ENCODE measurements at regions not wholly inside any gene's neighbourhood (a gene's known extent, or its start where the extent isn't known, plus 50 kb on each side); places are given as distances from the start of the nearest gene placed in this dataset.
"Not testable (repeated sequence)": the region's sequence is repeated elsewhere in the genome, so short reads cannot be mapped to it uniquely, and the experiment has no call there.

DNA sequence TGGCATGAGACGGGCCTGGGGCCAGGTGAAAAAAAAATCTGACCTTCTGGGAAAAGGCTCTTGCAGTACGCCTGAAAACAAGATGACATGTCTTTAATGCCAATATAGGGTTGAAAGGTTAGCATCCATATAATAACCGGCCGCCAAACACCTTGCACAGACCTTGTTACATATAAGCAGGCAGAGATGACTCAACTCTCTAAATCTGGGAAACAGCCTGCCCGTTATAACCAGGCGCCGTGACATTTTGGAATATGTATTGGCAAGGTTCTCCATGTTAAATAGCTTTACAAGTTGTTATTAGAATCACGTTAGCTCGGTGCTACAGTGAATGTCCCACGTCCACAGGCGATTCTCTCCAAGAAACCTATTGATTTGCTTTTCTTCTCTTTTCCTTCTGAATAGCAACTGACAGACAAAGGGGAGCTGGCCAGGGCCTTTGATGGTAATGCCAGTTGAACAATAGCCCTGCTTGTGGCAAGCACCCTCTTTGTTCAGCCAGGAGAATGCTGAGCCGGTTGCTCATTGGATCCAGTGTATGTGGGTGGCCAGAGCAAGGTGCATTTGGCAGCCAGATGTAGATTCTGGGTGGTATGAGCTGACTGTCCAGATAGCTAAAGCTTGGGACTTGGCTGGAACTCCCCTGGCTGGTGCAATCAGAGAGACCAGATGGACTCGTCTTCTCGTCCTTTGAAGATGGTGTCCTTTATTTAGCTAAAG, 80.1 kb upstream of the AUTS2 start:
- DNase-seq (ENCODE audit: low read depth): no peak

- DNase-seq (ENCODE audit: low read depth): no peak
Observed at GRCh38 chr7:69518705-69519077, 79.6 kb upstream of the AUTS2 start.

- DNase-seq (ENCODE audit: low read depth): no peak
Observed at GRCh38 chr7:69526570-69526969, 71.7 kb upstream of the AUTS2 start.

- no peak for DNase-seq (ENCODE audit: low read depth)
Observed at GRCh38 chr7:69527706-69528105, 70.6 kb upstream of the AUTS2 start.

GRCh38 chr7:69531050-69531449, 67.2 kb upstream of the AUTS2 start:
- DNase-seq (ENCODE audit: low read depth): no peak

- no peak for DNase-seq (ENCODE audit: low read depth)
Observed at GRCh38 chr7:69534461-69535041, 63.7 kb upstream of the AUTS2 start.

- no peak for DNase-seq (ENCODE audit: low read depth)
Observed at GRCh38 chr7:69537691-69538090, 60.6 kb upstream of the AUTS2 start.

DNA sequence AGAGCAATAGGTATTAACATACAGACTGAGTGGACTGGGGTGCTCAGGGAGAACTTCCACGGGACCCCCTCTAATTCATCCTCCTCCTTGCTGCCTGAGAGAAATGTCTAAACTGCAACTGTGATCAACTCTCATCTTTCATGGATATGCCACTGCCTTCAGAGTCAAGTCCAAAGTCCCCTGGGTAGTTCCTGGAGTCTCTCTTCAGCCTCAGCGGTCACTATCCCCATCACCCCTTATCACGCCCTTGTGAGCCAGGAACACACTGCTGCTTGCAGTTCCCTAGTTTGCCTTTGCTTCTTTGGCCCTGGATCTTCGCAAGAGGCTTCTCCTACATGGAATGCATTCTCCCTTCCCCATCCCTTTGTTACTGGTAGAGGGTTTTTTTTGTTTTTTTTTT, 58.7 kb upstream of the AUTS2 start:
- no peak for DNase-seq (ENCODE audit: low read depth)

GRCh38 chr7:69540287-69540686, 58.0 kb upstream of the AUTS2 start:
- DNase-seq (ENCODE audit: low read depth): no peak

DNA sequence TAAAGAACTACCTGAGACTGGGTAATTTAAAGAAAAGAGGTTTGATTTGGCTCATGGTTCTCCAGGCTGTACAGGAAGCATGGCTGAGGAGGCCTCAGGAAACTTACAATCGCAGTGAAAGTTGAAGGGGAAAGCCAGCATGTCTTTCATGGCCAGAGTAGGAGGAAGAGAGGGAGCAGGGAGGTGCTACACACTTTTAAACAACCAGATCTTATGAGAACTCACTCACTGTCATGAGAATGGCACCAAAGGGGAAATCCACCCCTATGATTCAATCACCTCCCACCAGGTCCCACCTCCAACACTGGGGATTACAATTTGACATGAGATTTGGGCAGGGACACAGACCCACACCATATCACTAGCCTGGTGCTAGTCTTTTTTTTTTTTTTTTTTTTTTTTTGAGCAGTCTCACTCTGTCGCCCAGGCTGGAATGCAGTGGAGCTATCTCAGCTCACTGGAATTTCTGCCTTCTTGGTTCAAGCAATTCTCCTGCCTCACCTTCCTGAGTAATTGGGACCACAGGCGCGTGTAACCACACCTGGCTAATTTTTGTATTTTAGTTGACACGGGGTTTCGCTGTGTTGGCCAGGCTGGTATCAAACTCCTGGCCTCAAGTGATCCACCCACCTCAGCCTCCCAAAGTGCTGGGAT, 56.4 kb upstream of the AUTS2 start:
- DNase-seq (ENCODE audit: low read depth): not testable (repeated sequence)

GRCh38 chr7:69545175-69545574, 53.1 kb upstream of the AUTS2 start:
- no peak for DNase-seq (ENCODE audit: low read depth)

Measured in stimulated activated CD8-positive, alpha-beta memory T cell treated with anti-CD3 and anti-CD28 coated beads, Interleukin-12 subunit alpha, Interleukin-12 subunit beta, amount 100 ng/mL, for 1 hour (primary cell).